GM18505 (cell line): ENCODE measurements at regions not wholly inside any gene's neighbourhood (a gene's known extent, or its start where the extent isn't known, plus 50 kb on each side); places are given as distances from the start of the nearest gene placed in this dataset.
"Not testable (repeated sequence)": the region's sequence is repeated elsewhere in the genome, so short reads cannot be mapped to it uniquely, and the experiment has no call there.

ENCODE experiments used
- ATAC-seq: cut with Tn5 transposase; IDR thresholded peaks from one replicate; pipeline ENCODE4 v1.9.1; 2021; ENCODE audit not compliant: unreplicated experiment
- POLR2A ChIP-seq: IDR thresholded peaks from 4 replicates; pipeline ENCODE4 v1.6.1; 2011; ENCODE audit warnings: borderline replicate concordance; ENCODE audit not compliant: insufficient read depth, insufficient read length; ENCODE audit errors: extremely low read depth

DNA sequence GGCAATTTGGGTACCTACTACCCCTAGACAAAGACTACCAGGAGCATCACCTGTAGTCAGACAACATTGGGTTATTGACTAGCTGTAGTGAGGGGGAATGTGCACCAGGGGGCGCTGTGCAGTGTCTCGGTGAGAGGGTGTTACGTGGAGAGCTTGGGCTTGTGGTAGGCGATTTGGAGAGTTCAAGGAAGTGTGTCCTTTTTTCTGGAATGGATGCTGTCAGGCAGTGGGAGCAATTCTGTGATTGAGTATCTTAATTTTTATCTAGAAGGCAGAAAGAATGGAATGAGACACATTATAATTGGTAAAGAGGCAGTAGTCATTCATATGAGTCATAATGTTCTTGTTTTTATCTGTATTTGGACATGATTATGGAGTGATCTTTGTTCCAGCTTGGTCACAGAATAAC is 187.7 kb downstream of the GALC start:
- ATAC-seq = peak; percentile 90
- no peak for TF ChIP-seq POLR2A

DNA sequence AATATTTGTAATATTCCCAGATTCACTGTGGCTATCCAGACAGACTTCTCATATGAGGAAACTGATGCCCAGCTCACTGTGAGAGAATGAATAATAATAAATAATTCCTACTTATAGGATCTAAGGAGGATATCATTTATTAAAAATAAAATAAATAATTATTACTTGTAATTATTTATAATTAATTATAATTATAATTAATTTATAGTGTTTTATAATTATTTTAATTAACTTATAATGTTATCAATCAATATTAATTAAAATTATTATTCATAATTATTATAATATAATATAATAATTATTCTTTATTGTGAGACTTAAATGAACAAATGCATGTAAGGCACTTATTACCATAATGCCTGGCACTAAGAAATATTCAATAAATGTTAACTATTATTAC is 192.8 kb downstream of the GALC start:
- no peak for TF ChIP-seq POLR2A
- ATAC-seq = no peak

DNA sequence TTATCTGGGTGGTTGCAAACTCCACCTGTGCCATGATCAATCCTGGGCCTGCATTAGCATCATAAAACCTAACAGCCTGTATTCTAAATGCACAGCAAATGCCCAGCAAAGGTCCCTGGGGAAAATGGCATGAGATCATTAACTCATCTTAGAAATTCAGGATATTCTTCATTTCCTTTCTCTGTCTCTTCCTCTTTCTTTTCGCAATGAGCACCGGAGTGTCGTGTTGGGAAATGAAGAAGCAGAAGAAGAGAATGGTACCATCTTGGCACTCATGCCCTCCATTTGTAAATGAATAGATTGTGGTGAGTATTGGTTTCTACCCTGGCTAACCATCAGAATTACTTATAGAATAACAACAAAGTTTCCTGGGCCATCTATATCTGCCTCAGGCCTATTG is 193.6 kb downstream of the GALC start:
- no peak for ATAC-seq
- no peak for TF ChIP-seq POLR2A

DNA sequence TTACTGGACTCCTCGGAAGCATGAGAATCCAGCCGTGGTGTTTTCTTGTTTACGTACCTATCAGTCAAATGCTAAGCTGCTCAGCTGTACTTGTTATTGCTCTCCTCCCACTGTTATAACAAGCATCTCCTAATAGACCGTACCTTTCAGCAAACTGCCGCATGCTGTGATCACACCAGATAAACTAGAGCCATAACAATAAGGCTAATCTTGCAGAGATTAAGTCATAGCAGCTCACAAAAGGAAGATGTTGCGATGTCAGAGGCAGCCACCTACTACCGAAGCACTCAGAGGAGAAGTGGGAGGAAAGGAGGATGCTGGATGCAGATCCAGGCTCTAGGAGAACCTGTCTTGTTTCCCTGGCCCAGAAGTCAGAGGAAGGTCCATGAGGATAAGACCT is 196.0 kb downstream of the GALC start:
- ATAC-seq = no peak
- no peak for TF ChIP-seq POLR2A

DNA sequence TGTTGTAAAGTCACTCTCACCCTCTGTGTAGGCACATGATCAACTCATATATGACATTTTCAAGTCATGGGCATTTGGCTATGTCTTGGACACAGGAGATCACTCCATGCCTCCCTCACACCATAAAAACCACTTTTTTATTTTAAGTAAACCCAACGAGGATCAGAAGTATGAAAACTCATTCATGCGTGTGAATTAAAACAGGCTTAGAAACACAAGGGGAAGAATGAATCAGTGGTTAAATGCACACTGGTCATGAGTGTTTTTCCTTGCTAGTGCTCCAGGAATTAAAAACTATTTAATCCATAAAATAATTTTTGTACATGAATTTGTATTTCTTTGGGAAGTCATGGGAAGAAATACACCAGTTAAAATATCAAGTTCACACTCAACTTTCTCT is 198.4 kb downstream of the GALC start:
- no peak for TF ChIP-seq POLR2A

DNA sequence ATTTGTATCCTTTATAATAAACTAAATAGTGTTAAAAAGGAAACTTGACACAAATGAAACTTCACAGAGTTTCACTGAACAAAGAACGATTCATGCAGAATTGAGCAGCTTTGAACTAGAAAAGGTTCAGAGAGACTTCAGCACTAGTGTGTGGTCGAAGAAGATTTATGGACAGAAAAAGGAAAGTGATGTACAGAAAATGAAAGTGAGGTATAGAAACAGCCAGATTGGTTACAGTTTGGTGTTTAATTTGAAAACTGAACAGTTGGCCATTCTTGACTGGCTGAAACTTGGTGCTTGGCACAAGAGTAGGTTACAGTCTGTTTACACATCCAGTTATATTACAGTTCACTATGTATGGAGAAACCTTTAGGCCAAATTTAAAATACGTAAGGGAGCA is 207.1 kb downstream of the GALC start:
- ATAC-seq = no peak

More for the DNA sequence above, 198.4 kb downstream of the GALC start:
- no peak for ATAC-seq

DNA sequence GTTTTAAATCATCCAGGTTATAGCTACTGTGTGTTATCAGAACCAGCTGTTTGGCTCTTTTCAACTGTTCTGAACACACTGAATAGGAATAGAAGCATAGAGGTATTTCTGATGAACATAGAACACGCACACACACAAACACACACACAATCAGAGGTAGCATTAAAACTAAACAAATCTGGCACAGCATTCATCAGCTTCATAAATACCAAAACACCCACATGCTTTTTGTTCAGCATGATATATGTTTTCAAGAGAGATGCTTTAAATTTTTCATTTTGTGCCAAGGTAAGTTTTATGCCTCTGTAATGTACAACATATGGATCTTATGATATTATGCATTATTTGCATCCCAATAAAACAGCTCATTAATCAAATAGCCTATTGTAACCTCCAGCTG is 208.6 kb downstream of the GALC start:
- ATAC-seq = no peak
- TF ChIP-seq POLR2A = no peak

More for the DNA sequence above, 207.1 kb downstream of the GALC start:
- no peak for TF ChIP-seq POLR2A

DNA sequence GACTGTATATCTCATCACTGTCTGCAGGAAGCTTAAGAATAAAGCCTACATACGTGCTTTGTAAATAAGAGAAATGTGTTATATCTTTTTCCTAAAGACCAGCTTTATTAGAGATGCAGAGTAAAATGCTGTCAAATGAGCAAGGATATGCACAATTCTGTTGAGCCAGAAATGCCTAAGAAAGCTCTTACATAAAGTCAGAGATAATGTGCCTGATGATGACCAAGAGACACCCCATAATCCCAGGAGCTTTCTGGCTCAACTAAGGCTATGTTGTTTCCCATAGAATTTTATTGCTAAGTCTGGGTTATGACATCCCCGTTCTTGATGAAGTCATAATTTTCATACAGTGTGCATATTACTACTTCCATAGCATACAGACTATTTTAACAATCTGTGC is 209.9 kb downstream of the GALC start:
- no peak for ATAC-seq
- TF ChIP-seq POLR2A = no peak

DNA sequence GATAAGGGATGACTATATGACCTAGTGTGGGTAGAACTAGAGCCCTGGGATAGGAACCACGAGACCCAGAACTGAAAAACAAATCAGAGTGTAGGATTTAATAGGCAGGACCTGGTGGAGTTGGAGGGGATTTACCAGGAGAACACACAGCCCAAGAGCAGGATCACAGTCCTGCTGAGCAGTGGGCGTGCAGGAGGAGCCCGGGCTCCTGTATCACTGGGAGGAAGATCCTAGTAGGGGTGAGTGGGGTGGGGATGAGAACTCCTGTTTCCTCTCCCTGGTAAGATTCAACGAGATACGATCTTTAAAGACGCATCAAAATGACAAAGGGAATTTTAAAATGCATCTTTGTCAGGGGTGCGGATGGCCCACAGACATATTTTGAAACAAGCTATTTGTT is 220.1 kb downstream of the GALC start:
- TF ChIP-seq POLR2A = no peak
- ATAC-seq = no peak

DNA sequence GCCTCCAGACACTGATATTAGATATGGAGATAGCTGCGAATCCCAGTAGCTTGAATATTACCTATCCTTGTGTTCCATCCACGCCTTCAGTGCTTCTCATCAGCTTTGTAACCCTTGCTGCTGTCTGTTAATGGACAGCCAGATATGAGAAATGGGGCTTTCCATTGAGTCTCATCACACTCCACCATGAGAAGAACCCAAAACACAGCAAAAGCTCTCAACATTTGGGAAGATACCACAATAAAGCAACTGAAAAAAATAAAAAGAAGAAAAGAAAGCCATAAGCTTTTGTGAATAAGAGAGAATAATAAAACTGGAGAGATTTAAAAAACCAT is 225.4 kb downstream of the GALC start:
- TF ChIP-seq POLR2A = no peak
- ATAC-seq = peak; percentile 70

DNA sequence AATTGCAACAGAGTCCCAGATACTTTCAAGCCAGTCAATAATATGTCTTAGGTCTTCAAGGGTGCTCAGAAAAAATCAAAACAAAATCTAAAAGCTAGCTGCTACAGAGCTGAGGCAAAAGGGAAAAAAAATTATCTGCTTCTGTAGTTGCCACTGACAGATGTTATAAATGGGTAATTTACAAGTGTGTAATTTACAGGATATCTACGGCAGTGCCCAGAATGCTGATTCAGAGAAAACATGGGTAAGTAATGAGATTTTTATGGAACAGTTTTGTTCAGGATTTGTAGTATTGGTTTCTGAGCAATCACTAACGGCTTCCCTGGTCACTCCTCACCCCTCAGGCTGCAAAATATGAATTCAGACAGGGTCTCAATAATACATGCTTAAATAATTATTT is 234.1 kb downstream of the GALC start:
- no peak for TF ChIP-seq POLR2A
- ATAC-seq = no peak

DNA sequence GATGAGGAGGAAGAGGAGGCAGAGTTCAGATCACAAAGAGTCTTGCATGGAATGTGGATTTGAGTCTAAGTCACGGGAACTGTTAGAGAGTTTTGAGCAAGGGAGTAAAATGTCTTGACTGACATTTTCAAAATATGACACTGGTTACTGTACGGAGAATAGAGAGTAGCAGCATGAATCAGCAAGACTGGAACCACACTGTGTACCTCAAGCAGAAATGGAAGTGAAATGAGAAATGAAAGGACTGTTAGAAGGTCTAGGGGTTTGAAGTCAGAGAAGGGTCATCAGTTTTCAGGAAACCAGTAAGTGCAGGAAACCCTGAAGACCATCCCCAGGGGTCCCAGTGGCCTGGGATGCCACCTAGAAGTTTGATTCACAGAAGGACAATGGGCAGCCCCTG is 236.3 kb downstream of the GALC start:
- ATAC-seq = no peak
- TF ChIP-seq POLR2A = no peak

DNA sequence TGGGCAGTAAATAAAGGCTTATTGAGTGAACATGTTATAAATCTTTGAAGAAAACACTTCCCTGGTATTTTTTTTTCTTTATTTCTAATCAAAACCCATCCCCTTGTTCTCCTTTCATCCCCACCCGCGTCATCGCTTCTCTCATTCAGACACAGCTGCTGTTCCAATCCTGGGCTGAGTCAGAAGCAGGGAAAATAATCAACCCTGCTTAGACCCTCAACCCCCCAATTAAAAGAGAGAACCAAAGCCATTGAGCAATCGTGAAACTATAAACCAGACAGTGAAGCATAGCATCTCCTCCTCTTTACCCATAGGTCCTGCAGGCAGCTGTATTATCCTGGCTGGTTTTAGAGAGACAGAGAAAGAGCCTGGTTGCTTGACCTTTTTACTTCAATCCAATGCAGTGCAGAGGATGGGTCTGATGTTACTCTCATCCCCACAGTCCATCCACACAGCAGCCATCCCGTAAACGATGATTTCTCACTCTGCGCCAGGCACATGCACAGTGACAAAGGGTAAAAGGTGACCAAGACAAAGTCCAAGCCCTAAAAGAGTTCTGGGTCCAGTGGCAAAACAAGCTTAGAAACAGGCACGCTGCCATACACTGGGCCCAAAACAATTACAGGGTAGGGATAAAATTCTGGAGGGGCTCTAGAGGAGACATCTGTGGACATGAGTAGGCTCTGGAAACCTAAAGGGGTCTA is 238.3 kb downstream of the GALC start:
- no peak for TF ChIP-seq POLR2A
- no peak for ATAC-seq

DNA sequence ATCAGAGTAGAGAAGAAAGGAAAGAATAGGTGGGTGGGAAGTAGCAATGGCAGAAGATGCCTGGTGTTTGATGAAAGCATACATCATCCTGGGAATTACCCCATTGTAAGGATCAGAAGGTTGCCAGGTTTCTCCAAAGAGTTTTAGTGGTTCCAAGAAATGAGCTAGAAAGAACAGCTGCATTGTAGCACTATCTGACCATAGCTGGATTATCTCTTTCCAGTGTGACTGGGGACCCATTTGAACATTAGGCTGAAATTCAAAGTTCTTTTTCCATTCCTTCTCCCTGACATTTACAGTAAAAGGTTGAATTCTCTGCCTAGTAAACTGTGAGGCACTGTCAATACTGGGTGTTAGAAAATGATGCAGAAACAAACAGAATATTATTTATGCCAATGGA is 244.4 kb downstream of the GALC start:
- ATAC-seq = no peak
- no peak for TF ChIP-seq POLR2A

DNA sequence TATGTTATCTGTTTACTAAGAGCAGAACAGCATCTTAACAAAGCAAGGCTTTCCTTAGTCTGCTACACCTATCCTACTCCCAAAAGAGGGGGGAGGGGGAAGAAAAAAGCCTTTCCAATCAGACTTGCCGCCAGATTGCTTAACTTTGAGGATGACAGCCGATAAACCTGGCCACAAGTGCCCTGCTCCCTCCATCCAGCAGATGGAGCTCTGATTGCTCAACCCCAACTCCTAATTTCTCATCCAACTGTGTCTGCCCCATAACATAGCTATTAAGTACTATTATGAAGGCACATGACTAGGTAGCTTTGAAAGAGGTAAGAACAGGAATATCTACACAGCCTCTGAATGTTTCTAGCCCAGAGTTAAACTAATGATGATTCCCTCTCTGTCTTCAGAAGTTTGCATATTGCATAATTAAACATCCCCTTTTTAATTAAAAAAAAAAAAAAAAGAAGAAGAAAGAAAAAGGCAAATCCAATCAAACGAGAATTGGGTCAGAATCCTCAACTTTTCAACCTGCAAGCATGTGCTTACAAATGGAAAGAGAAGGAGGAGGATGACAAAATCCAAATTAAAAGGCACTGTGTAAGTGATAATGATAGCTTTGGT is 247.4 kb downstream of the GALC start:
- TF ChIP-seq POLR2A = no peak

DNA sequence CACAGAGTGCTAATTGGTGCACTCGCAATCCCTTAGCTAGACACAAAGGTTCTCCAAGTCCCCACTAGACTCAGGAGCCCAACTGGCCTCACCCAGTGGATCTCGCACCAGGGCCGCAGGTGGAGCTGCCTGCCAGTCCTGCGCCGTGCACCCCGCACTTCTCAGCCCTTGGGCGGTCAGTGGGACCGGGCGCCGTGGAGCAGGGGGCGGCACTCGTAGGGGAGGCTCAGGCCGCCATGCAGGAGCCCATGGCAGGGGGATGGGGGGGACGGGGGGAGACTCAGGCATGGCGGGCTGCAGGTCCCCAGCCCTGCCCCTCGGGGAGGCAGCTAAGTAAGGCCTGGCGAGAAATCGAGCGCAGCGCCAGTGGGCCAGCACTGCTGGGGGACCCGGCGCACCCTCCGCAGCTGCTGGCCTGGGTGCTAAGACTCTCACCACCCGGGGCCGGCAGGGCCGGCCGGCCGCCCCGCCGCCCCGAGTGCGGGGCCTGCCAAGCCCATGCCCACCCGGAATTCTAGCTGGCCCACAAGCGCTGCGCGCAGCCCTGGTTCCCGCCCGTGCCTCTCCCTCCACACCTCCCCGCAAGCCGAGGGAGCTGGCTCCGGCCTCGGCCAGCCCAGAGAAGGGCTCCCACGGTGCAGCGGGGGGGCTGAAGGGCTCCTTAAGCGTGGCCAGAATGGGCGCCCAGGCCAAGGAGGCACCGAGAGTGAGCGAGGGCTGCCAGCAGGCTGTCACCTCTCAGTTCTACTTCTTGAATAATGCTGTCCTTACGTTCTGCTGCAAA is 258.2 kb downstream of the GALC start:
- not testable (repeated sequence) for ATAC-seq

More for the DNA sequence above, 247.4 kb downstream of the GALC start:
- ATAC-seq = peak; percentile 83

DNA sequence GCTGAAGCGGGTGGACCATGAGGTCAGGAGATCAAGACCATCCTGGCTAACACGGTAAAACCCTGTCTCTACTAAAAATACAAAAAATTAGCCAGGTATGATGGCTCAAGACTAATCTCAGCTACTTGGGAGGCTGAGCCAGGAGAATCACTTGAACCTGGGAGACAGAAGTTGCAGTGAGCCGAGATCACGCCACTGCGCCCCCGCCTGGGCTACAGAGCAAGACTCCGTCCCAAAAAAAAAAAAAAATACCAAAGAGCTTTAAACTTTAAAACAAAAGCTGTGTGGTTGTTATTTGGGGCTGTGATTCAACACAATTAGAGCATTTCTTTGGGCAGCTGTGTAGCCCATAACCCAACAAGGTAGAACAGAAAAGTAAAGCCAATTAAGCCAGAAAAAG is 259.9 kb downstream of the GALC start:
- ATAC-seq = not testable (repeated sequence)
